T-cell (primary cell): ENCODE measurements at regions not wholly inside any gene's neighbourhood (a gene's known extent, or its start where the extent isn't known, plus 50 kb on each side); places are given as distances from the start of the nearest gene placed in this dataset.

Source experiments
- ATAC-seq, 4 experiments: fragments of 200-7000 bp in 3 of 4; fragments of 150-1000 bp in 1 of 4; cut with Tn5 transposase; replicated peaks in 1 of 4; 1 replicate in 3 of 4; 2 replicates in 1 of 4; pipeline ENCODE4 v1.10.0; 2021; ENCODE audit warnings: moderate library complexity in 3 of 4, mild to moderate bottlenecking in 2 of 4, moderate number of reproducible peaks in 1 of 4
- CTCF ChIA-PET, 2 donors: fragments of 300-600 bp; sonication (Branson Sonifier 250); formaldehyde crosslinking; loops; one replicate each; lab custom pipeline; 2022; ENCODE audit warnings: antibody characterized with exemption in 2 of 2; lab: Charles Lee
- POLR2A ChIA-PET, 2 donors: fragments of 300-600 bp; sonication (Branson Sonifier 250); formaldehyde crosslinking; loops; one replicate each; lab custom pipeline; 2022; ENCODE audit warnings: antibody characterized with exemption in 2 of 2; lab: Charles Lee
- DNase-seq, 35 experiments: peaks; one replicate each; pipeline versions ENCODE4 v3.0.0 to v3.0.0-alpha.2; 2013 to 2023
- H3K27ac ChIP-seq: one replicate; pipeline ENCODE4 v1.5.1; 2013; ENCODE audit warnings: low read length
- H3K27me3 ChIP-seq, 2 experiments: replicated peaks in 1 of 2; 1 replicate in 1 of 2; 2 replicates in 1 of 2; pipeline versions ENCODE4 v1.6.1 to v1.7.0; 2013; ENCODE audit warnings: low read length in 1 of 2, mixed read lengths in 1 of 2; ENCODE audit not compliant: control insufficient read depth in 2 of 2, insufficient read depth in 2 of 2; ENCODE audit errors: extremely low read depth in 1 of 2
- H3K36me3 ChIP-seq, 2 donors: 1 replicate in 1 of 2; 2 replicates in 1 of 2; pipeline versions ENCODE4 v1.6.1 to v1.7.0; 2013; ENCODE audit warnings: low read length in 1 of 2; ENCODE audit not compliant: control insufficient read depth in 2 of 2, insufficient read depth in 1 of 2; ENCODE audit errors: extremely low read depth in 1 of 2
- H3K4me1 ChIP-seq, 2 experiments: 1 replicate in 1 of 2; 2 replicates in 1 of 2; pipeline versions ENCODE4 v1.6.1 to v1.7.0; 2013; ENCODE audit warnings: low read length in 2 of 2, mixed read lengths in 1 of 2; ENCODE audit not compliant: insufficient read depth in 2 of 2, control insufficient read depth in 1 of 2; ENCODE audit errors: extremely low read depth in 1 of 2
- H3K4me3 ChIP-seq, 2 donors: 1 replicate in 1 of 2; 2 replicates in 1 of 2; pipeline versions ENCODE4 v1.5.1 to v1.7.0; 2013; ENCODE audit warnings: mild to moderate bottlenecking in 2 of 2, low read length in 1 of 2, moderate library complexity in 1 of 2; ENCODE audit not compliant: control insufficient read depth in 1 of 2; ENCODE audit errors: extremely low read depth in 1 of 2
- H3K9me3 ChIP-seq: 2 replicates; pipeline ENCODE4 v1.7.0; 2013
- H3K27ac Mint-ChIP-seq, 2 donors: one replicate each; pipeline ENCODE4 v1.8.0; 2020 to 2021; ENCODE audit warnings: mild to moderate bottlenecking in 2 of 2, mixed read lengths in 2 of 2
- H3K27me3 Mint-ChIP-seq, 2 donors: one replicate each; pipeline ENCODE4 v1.8.0; 2021 to 2022; ENCODE audit warnings: mixed read lengths in 2 of 2
- H3K36me3 Mint-ChIP-seq: one replicate; pipeline ENCODE4 v1.8.0; 2021; ENCODE audit warnings: mixed read lengths
- H3K4me1 Mint-ChIP-seq, 3 donors: one replicate each; pipeline ENCODE4 v1.8.0; 2020 to 2022; ENCODE audit warnings: mixed read lengths in 3 of 3, mild to moderate bottlenecking in 1 of 3
- H3K4me3 Mint-ChIP-seq, 3 donors: one replicate each; pipeline ENCODE4 v1.8.0; 2020 to 2022; ENCODE audit warnings: mild to moderate bottlenecking in 3 of 3, mixed read lengths in 3 of 3, moderate library complexity in 3 of 3
- H3K9me3 Mint-ChIP-seq, 3 donors: one replicate each; pipeline ENCODE4 v1.8.0; 2020 to 2022; ENCODE audit warnings: mixed read lengths in 3 of 3
- WGBS: methylation state at CpG from one replicate; pipeline ENCODE4 v1.1.5; 2013; ENCODE audit warnings: missing lambda C conversion rate; ENCODE audit not compliant: insufficient coverage; 5-methylcytosine and 5-hydroxymethylcytosine counted together

- CTCF ChIA-PET, result no interaction called here
Measured at GRCh38 chr6:110033101-110033500, 55.0 kb downstream of the GPR6 start.

GRCh38 chr6:110033749-110034666 lies 55.9 kb downstream of the GPR6 start:
- no peak overlapping the region for H3K27ac Mint-ChIP-seq

More at GRCh38 chr6:110033101-110033500, 55.0 kb downstream of the GPR6 start:
- Mint-ChIP-seq H3K36me3 (no peaks in the 10 kb centered on the region), H3K4me3 (no peak overlapping the region), H3K27ac (no peak overlapping the region), H3K9me3 (no peaks in the 10 kb centered on the region), H3K4me1 (peaks cover 0 to 1% (median 0%) of the 10 kb centered on the region in 3 donors), H3K27me3 (no peaks in the 10 kb centered on the region)
- Histone ChIP-seq H3K27ac (no peak overlapping the region), H3K27me3 (no peaks in the 10 kb centered on the region), H3K36me3 (no peaks in the 10 kb centered on the region), H3K4me3 (no peak overlapping the region), H3K9me3 (no peaks in the 10 kb centered on the region), H3K4me1 (no peaks in the 10 kb centered on the region)
- no peak for ATAC-seq
- 90% methylated on average over 7 of the region's 7 CpGs for WGBS
- POLR2A ChIA-PET, result no interaction called here
- no peak for DNase-seq

GRCh38 chr6:110034667-110035036 lies 56.5 kb downstream of the GPR6 start:
- ATAC-seq (no peak), DNase-seq (no peak)
- Mint-ChIP-seq H3K27ac (no peak overlapping the region), H3K9me3 (no peaks in the 10 kb centered on the region), H3K4me3 (no peak overlapping the region), H3K4me1 (peaks cover 5 to 10% (median 8%) of the 10 kb centered on the region in 3 donors), H3K36me3 (no peaks in the 10 kb centered on the region), H3K27me3 (no peaks in the 10 kb centered on the region)
- WGBS, result 69% methylated on average over 7 of the region's 8 CpGs
- no peak overlapping the region for H3K27ac ChIP-seq
- CTCF ChIA-PET, result no interaction called here
- no peaks in the 10 kb centered on the region for H3K36me3 ChIP-seq
- no peaks in the 10 kb centered on the region for H3K9me3 ChIP-seq
- no peaks in the 10 kb centered on the region for H3K27me3 ChIP-seq
- POLR2A ChIA-PET, result no interaction called here
- peaks cover 0 to 9% of the 10 kb centered on the region in 2 experiments for H3K4me1 ChIP-seq
- no peak overlapping the region for H3K4me3 ChIP-seq

More at GRCh38 chr6:110033749-110034666, 55.9 kb downstream of the GPR6 start:
- Histone ChIP-seq H3K9me3 (no peaks in the 10 kb centered on the region), H3K27ac (no peak overlapping the region), H3K36me3 (no peaks in the 10 kb centered on the region), H3K4me1 (peaks cover 0 to 2% of the 10 kb centered on the region in 2 experiments), H3K4me3 (no peak overlapping the region), H3K27me3 (no peaks in the 10 kb centered on the region)
- Mint-ChIP-seq H3K27me3 (no peaks in the 10 kb centered on the region), H3K4me3 (no peak overlapping the region), H3K4me1 (peaks cover 0 to 3% (median 3%) of the 10 kb centered on the region in 3 donors), H3K36me3 (no peaks in the 10 kb centered on the region), H3K9me3 (no peaks in the 10 kb centered on the region)
- DNase-seq, result no peak
- no peak for ATAC-seq
- POLR2A ChIA-PET, result no interaction called here
- CTCF ChIA-PET, result no interaction called here
- WGBS, result 83% methylated on average over 4 of the region's 10 CpGs

- H3K4me1 ChIP-seq, result peaks cover 0 to 14% of the 10 kb centered on the region in 2 experiments
- WGBS, result 100% methylated on average over 1 of the region's 5 CpGs
- ATAC-seq (no peak), DNase-seq (no peak)
- POLR2A ChIA-PET, result no interaction called here
- no peaks in the 10 kb centered on the region for H3K9me3 ChIP-seq
- no peaks in the 10 kb centered on the region for H3K36me3 Mint-ChIP-seq
- no peak overlapping the region for H3K4me3 ChIP-seq
- H3K27ac ChIP-seq, result no peak overlapping the region
- no peak overlapping the region for H3K27ac Mint-ChIP-seq
- H3K27me3 ChIP-seq, result no peaks in the 10 kb centered on the region
- H3K4me1 Mint-ChIP-seq, result peaks cover 10 to 15% (median 14%) of the 10 kb centered on the region in 3 donors
- no peaks in the 10 kb centered on the region for H3K9me3 Mint-ChIP-seq
- H3K27me3 Mint-ChIP-seq, result no peaks in the 10 kb centered on the region
- H3K36me3 ChIP-seq, result no peaks in the 10 kb centered on the region
- H3K4me3 Mint-ChIP-seq, result no peak overlapping the region
- CTCF ChIA-PET, result no interaction called here
Measured at GRCh38 chr6:110035321-110035720, 57.2 kb downstream of the GPR6 start.

GRCh38 chr6:110036408-110037302 lies 58.5 kb downstream of the GPR6 start:
- ATAC-seq (no peak), DNase-seq (no peak)
- H3K36me3 ChIP-seq, result no peaks in the 10 kb centered on the region
- no peaks in the 10 kb centered on the region for H3K9me3 ChIP-seq
- H3K27ac ChIP-seq, result no peak overlapping the region
- no peaks in the 10 kb centered on the region for H3K9me3 Mint-ChIP-seq
- no peaks in the 10 kb centered on the region for H3K36me3 Mint-ChIP-seq
- H3K4me1 Mint-ChIP-seq, result peaks cover 10 to 16% (median 15%) of the 10 kb centered on the region in 3 donors
- no peaks in the 10 kb centered on the region for H3K27me3 ChIP-seq
- 97% methylated on average over 8 of the region's 11 CpGs for WGBS
- ChIA-PET CTCF (interaction anchor here (0.5 to 0.8 kb wide), 3 partner anchors 12 to 429 kb away, joined by 3 read pairs; no protein-coding TSS in a partner anchor), POLR2A (interaction anchor here in 1 of 2 donors (0.5 kb wide), 1 partner anchor 144 kb away, joined by 4 read pairs; the partner anchor contains the start of gene CDC40)
- H3K4me3 Mint-ChIP-seq, result no peak overlapping the region
- H3K27me3 Mint-ChIP-seq, result no peaks in the 10 kb centered on the region
- H3K27ac Mint-ChIP-seq, result no peak overlapping the region
- H3K4me3 ChIP-seq, result no peak overlapping the region
- H3K4me1 ChIP-seq, result peaks cover 0 to 17% of the 10 kb centered on the region in 2 experiments

- no peaks in the 10 kb centered on the region for H3K9me3 ChIP-seq
- Mint-ChIP-seq H3K9me3 (no peaks in the 10 kb centered on the region), H3K36me3 (no peaks in the 10 kb centered on the region), H3K4me3 (no peak overlapping the region), H3K27me3 (no peaks in the 10 kb centered on the region), H3K27ac (no peak overlapping the region), H3K4me1 (peaks cover 10 to 16% (median 15%) of the 10 kb centered on the region in 3 donors)
- CTCF ChIA-PET, result interaction anchor here (0.9 to 2.9 kb wide), 5 partner anchors 9 to 510 kb away, joined by 4 to 27 read pairs (median 11); no protein-coding TSS in a partner anchor
- H3K4me3 ChIP-seq, result no peak overlapping the region
- 86% methylated on average over 5 of the region's 9 CpGs for WGBS
- no peaks in the 10 kb centered on the region for H3K27me3 ChIP-seq
- POLR2A ChIA-PET, result interaction anchor here in 1 of 2 donors (0.7 kb wide), 1 partner anchor 1064 kb away, joined by 3 read pairs; no protein-coding TSS in a partner anchor
- H3K4me1 ChIP-seq, result peaks cover 0 to 17% of the 10 kb centered on the region in 2 experiments
- H3K27ac ChIP-seq, result no peak overlapping the region
- H3K36me3 ChIP-seq, result no peaks in the 10 kb centered on the region
- no peak for ATAC-seq
- DNase-seq, result no peak
Measured at GRCh38 chr6:110037726-110038295, 59.7 kb downstream of the GPR6 start.
